ENCODE measurements at regions not wholly inside any gene's neighbourhood (a gene's known extent, or its start where the extent isn't known, plus 50 kb on each side); places are given as distances from the start of the nearest gene placed in this dataset.

GRCh38 chr2:116117845-116118244, 1675.4 kb downstream of the DPP10 start:
- TF ChIP-seq, protein P1, sequence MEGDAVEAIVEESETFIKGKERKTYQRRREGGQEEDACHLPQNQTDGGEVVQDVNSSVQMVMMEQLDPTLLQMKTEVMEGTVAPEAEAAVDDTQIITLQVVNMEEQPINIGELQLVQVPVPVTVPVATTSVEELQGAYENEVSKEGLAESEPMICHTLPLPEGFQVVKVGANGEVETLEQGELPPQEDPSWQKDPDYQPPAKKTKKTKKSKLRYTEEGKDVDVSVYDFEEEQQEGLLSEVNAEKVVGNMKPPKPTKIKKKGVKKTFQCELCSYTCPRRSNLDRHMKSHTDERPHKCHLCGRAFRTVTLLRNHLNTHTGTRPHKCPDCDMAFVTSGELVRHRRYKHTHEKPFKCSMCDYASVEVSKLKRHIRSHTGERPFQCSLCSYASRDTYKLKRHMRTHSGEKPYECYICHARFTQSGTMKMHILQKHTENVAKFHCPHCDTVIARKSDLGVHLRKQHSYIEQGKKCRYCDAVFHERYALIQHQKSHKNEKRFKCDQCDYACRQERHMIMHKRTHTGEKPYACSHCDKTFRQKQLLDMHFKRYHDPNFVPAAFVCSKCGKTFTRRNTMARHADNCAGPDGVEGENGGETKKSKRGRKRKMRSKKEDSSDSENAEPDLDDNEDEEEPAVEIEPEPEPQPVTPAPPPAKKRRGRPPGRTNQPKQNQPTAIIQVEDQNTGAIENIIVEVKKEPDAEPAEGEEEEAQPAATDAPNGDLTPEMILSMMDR (IDR thresholded peaks at IDR 0.05), result no peak
- TF ChIP-seq SIN3A (IDR thresholded peaks at IDR 0.05; ENCODE audit: borderline replicate concordance, insufficient read depth, low read depth, low read length) (no peak), POLR2AphosphoS5 (IDR thresholded peaks at IDR 0.05; ENCODE audit: low read depth, low read length) (no peak)
